RWPE2 (cell line): ENCODE measurements at regions not wholly inside any gene's neighbourhood (a gene's known extent, or its start where the extent isn't known, plus 50 kb on each side); places are given as distances from the start of the nearest gene placed in this dataset.

Experiments
- ATAC-seq: fragments of 200-7000 bp; cut with Tn5 transposase; 3 replicates; pipeline ENCODE4 v1.9.1; 2021; ENCODE audit warnings: low read depth
- DNase-seq: peaks from one replicate; pipeline ENCODE4 v3.0.0-alpha.2; 2020; ENCODE audit warnings: low spot score
- H3K27ac ChIP-seq: fragments of 450-650 bp; 2 replicates; pipeline ENCODE4 v1.5.1; 2017; ENCODE audit warnings: mild to moderate bottlenecking; ENCODE audit not compliant: poor library complexity, severe bottlenecking
- H3K27me3 ChIP-seq: fragments of 250-450 bp; sonication (Bioruptor Pico); 2 replicates; pipeline ENCODE4 v1.5.1; 2021; ENCODE audit warnings: mild to moderate bottlenecking, moderate library complexity; ENCODE audit not compliant: insufficient read depth, poor library complexity, severe bottlenecking
- H3K36me3 ChIP-seq: fragments of 250-450 bp; sonication (Bioruptor Pico); 2 replicates; pipeline ENCODE4 v1.5.1; 2020; ENCODE audit warnings: low read depth, mild to moderate bottlenecking, moderate library complexity
- H3K4me1 ChIP-seq: fragments of 250-450 bp; sonication (Bioruptor Pico); 2 replicates; pipeline ENCODE4 v1.5.1; 2021; ENCODE audit warnings: mild to moderate bottlenecking, moderate library complexity; ENCODE audit not compliant: insufficient read depth, poor library complexity, severe bottlenecking
- H3K4me3 ChIP-seq: fragments of 250-450 bp; sonication (Bioruptor Pico); 2 replicates; pipeline ENCODE4 v1.5.1; 2021; ENCODE audit warnings: mild to moderate bottlenecking, moderate library complexity; ENCODE audit not compliant: severe bottlenecking
- H3K9me3 ChIP-seq: fragments of 250-450 bp; sonication (Bioruptor Pico); 2 replicates; pipeline ENCODE4 v1.5.1; 2021; ENCODE audit warnings: mild to moderate bottlenecking, moderate library complexity; ENCODE audit not compliant: severe bottlenecking
- TF ChIP-seq, protein P1 (sequence below): fragments of 450-650 bp; IDR thresholded peaks from one replicate; pipeline ENCODE4 v1.5.1; 2017; ENCODE audit warnings: mild to moderate bottlenecking, moderate library complexity; ENCODE audit not compliant: poor library complexity, severe bottlenecking

DNA sequence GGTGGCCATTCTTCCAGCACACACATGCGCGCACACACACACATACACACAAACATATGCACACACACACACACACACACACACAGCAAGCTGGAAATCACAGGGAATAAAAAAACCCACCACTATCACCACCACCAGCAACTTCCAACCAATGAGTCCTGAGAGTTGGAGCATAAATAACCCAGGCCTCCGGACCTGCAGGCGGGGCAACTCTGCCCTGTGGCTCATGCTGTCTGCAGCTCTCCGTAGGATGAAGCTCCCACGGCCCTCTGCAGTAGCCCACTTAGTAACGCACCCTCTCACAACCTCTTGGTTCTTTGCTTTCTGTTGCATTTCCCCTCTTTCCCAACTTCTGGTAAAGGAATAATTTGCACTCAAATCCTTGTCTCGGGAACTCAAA is 275.2 kb downstream of the PREX1 start:
- no peak overlapping the region for H3K27ac ChIP-seq
- TF ChIP-seq, protein P1, sequence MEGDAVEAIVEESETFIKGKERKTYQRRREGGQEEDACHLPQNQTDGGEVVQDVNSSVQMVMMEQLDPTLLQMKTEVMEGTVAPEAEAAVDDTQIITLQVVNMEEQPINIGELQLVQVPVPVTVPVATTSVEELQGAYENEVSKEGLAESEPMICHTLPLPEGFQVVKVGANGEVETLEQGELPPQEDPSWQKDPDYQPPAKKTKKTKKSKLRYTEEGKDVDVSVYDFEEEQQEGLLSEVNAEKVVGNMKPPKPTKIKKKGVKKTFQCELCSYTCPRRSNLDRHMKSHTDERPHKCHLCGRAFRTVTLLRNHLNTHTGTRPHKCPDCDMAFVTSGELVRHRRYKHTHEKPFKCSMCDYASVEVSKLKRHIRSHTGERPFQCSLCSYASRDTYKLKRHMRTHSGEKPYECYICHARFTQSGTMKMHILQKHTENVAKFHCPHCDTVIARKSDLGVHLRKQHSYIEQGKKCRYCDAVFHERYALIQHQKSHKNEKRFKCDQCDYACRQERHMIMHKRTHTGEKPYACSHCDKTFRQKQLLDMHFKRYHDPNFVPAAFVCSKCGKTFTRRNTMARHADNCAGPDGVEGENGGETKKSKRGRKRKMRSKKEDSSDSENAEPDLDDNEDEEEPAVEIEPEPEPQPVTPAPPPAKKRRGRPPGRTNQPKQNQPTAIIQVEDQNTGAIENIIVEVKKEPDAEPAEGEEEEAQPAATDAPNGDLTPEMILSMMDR = no peak
- H3K36me3 ChIP-seq = no peaks in the 10 kb centered on the region
- no peak overlapping the region for H3K4me3 ChIP-seq
- H3K27me3 ChIP-seq = no peaks in the 10 kb centered on the region
- ATAC-seq (no peak), DNase-seq (no peak)
- H3K9me3 ChIP-seq = no peaks in the 10 kb centered on the region
- no peaks in the 10 kb centered on the region for H3K4me1 ChIP-seq

- Histone ChIP-seq H3K4me3 (no peak overlapping the region), H3K9me3 (no peaks in the 10 kb centered on the region), H3K27me3 (no peaks in the 10 kb centered on the region), H3K4me1 (no peaks in the 10 kb centered on the region), H3K27ac (no peak overlapping the region), H3K36me3 (no peaks in the 10 kb centered on the region)
- ATAC-seq (peak; percentile 47; the same call in 2 of the 3 replicates), DNase-seq (no peak)
- TF ChIP-seq, protein P1 = no peak
Observed at GRCh38 chr20:48550814-48551213, 277.0 kb downstream of the PREX1 start.

- ATAC-seq (no peak), DNase-seq (no peak)
- H3K36me3 ChIP-seq = no peaks in the 10 kb centered on the region
- no peak overlapping the region for H3K4me3 ChIP-seq
- TF ChIP-seq, protein P1 = no peak
- H3K27ac ChIP-seq = no peak overlapping the region
- no peaks in the 10 kb centered on the region for H3K4me1 ChIP-seq
- no peaks in the 10 kb centered on the region for H3K27me3 ChIP-seq
- no peaks in the 10 kb centered on the region for H3K9me3 ChIP-seq
Observed at GRCh38 chr20:48547664-48548063, 280.1 kb downstream of the PREX1 start.

GRCh38 chr20:48544402-48545339 is 283.1 kb downstream of the PREX1 start:
- no peaks in the 10 kb centered on the region for H3K9me3 ChIP-seq
- TF ChIP-seq, protein P1 = no peak
- H3K36me3 ChIP-seq = no peaks in the 10 kb centered on the region
- H3K4me3 ChIP-seq = no peak overlapping the region
- no peak overlapping the region for H3K27ac ChIP-seq
- peak; percentile 20; the same call in 1 of the 3 replicates for ATAC-seq
- no peak for DNase-seq
- peaks cover under 1% of the 10 kb centered on the region for H3K4me1 ChIP-seq
- H3K27me3 ChIP-seq = no peaks in the 10 kb centered on the region

DNA sequence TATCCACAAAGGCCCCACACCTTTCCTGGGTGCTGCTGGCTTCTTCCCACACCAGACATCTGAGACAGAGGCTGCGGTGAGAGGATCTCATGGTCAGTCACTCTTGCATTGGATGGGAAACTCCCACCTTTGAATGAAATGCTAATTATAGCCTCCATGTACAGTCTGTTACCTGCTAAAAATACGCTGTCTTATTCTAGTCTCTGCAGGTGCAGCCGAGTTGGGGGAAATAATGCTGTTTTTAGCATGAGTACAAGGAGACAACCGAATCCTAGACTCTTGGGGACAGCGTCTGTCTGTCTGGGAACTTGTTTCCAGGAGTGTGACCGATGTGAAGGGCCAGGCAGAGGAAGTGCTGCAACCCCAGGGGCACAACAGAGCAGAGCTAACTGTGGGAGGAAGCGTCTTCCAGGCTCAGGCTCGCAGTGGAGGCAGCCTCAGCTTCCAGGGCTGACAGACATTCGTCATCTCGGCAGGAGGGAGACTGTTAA is 286.2 kb downstream of the PREX1 start:
- H3K4me1 ChIP-seq = peaks cover 19% of the 10 kb centered on the region
- H3K4me3 ChIP-seq = no peak overlapping the region
- H3K27me3 ChIP-seq = no peaks in the 10 kb centered on the region
- no peak for DNase-seq
- H3K9me3 ChIP-seq = no peaks in the 10 kb centered on the region
- TF ChIP-seq, protein P1 = no peak
- H3K27ac ChIP-seq = no peak overlapping the region
- ATAC-seq = no peak
- no peaks in the 10 kb centered on the region for H3K36me3 ChIP-seq
